HCT116 (cell line): ENCODE measurements at regions not wholly inside any gene's neighbourhood (a gene's known extent, or its start where the extent isn't known, plus 50 kb on each side); places are given as distances from the start of the nearest gene placed in this dataset.

Experiments
- CTCF ChIP-seq, 3 experiments: fragments of 200-600 bp in 1 of 3; sonication (generic) in 1 of 3; IDR thresholded peaks in 2 of 3; conservative IDR thresholded peaks in 1 of 3; 2 replicates each; pipeline ENCODE4 v1.5.1; 2012 to 2017; ENCODE audit warnings: low read depth in 2 of 3, low read length in 2 of 3, antibody characterized with exemption in 1 of 3, borderline replicate concordance in 1 of 3, control low read depth in 1 of 3, mild to moderate bottlenecking in 1 of 3, mixed read lengths in 1 of 3, mixed run types in 1 of 3, moderate library complexity in 1 of 3; ENCODE audit not compliant: insufficient read depth in 1 of 3
- EZH2 ChIP-seq: fragments of 200-600 bp; sonication (generic); IDR thresholded peaks from 2 replicates; pipeline ENCODE4 v1.6.1; 2017; ENCODE audit warnings: antibody characterized with exemption, mixed run types
- EZH2phosphoT487 ChIP-seq: fragments of 200-600 bp; IDR thresholded peaks from 2 replicates; pipeline ENCODE4 v1.6.1; 2018; ENCODE audit warnings: antibody characterized with exemption, borderline replicate concordance
- POLR2A ChIP-seq: IDR thresholded peaks from 2 replicates; pipeline ENCODE4 v1.7.0; 2011; ENCODE audit warnings: borderline replicate concordance; ENCODE audit not compliant: insufficient read depth, insufficient read length; ENCODE audit errors: extremely low read depth
- POLR2AphosphoS5 ChIP-seq: IDR thresholded peaks from 2 replicates; pipeline ENCODE4 v1.6.1; 2011; ENCODE audit warnings: mild to moderate bottlenecking, low read depth, low read length, moderate library complexity
- SP1 ChIP-seq: IDR thresholded peaks from 2 replicates; pipeline ENCODE4 v1.6.1; 2012; ENCODE audit warnings: low read depth
- YY1 ChIP-seq: IDR thresholded peaks from 2 replicates; pipeline ENCODE4 v1.6.1; 2011; ENCODE audit warnings: low read length, low read depth, moderate library complexity, mild to moderate bottlenecking; ENCODE audit not compliant: insufficient replicate concordance; ENCODE audit errors: extremely low read depth

GRCh38 chr21:41662161-41662560, 104.7 kb downstream of the RIPK4 start:
- TF ChIP-seq EZH2: no peak
- TF ChIP-seq SP1: no peak
- TF ChIP-seq YY1: no peak
- no peak for TF ChIP-seq EZH2phosphoT487
- no peak for TF ChIP-seq POLR2AphosphoS5
- TF ChIP-seq CTCF (IDR thresholded peaks at IDR 0.05 in 2 of 3, conservative IDR thresholded peaks at IDR 0.05 in 1 of 3; ENCODE audit: borderline replicate concordance in 1 of 3, insufficient read depth in 1 of 3, low read depth in 2 of 3, low read length in 2 of 3): no peak
- no peak for TF ChIP-seq POLR2A
